Esophagus squamous epithelium (tissue), 4 donors: ENCODE measurements at regions not wholly inside any gene's neighbourhood (a gene's known extent, or its start where the extent isn't known, plus 50 kb on each side); places are given as distances from the start of the nearest gene placed in this dataset.
"Not testable (repeated sequence)": the region's sequence is repeated elsewhere in the genome, so short reads cannot be mapped to it uniquely, and the experiment has no call there.

Source experiments
- CTCF ChIP-seq, 6 experiments: fragments of 450-650 bp in 4 of 6; fragments of 200-600 bp in 2 of 6; sonication (generic) in 2 of 6; IDR thresholded peaks; one replicate each; pipeline ENCODE4 v1.5.1; 2016 to 2019; ENCODE audit warnings: antibody characterized with exemption in 6 of 6, mild to moderate bottlenecking in 4 of 6, moderate library complexity in 4 of 6
- POLR2A ChIP-seq, 4 donors: fragments of 450-650 bp; IDR thresholded peaks; one replicate each; pipeline ENCODE4 v1.6.1; 2017; ENCODE audit warnings: antibody characterized with exemption in 4 of 4, mild to moderate bottlenecking in 4 of 4, moderate library complexity in 3 of 4

GRCh38 chr2:75875606-75876005 is 164.9 kb upstream of the GCFC2 start:
- TF ChIP-seq POLR2A, CTCF (IDR thresholded peaks at IDR 0.05): not testable (repeated sequence)
